A549 (cell line): ENCODE measurements at regions not wholly inside any gene's neighbourhood (a gene's known extent, or its start where the extent isn't known, plus 50 kb on each side); places are given as distances from the start of the nearest gene placed in this dataset.

Experiments used
- CHD2 ChIP-seq: fragments of 150-350 bp; IDR thresholded peaks from 2 replicates; pipeline ENCODE4 v1.6.1; 2014; ENCODE audit warnings: low read length; ENCODE audit not compliant: partially characterized antibody
- CTCF ChIP-seq: fragments of >200 bp; sonication (Bioruptor Twin); formaldehyde crosslinking; IDR thresholded peaks from 3 replicates; pipeline ENCODE4 v1.5.1; 2016
- E2F6 ChIP-seq: IDR thresholded peaks from 2 replicates; pipeline ENCODE4 v1.6.1; 2012; ENCODE audit warnings: low read depth, borderline replicate concordance
- EP300 ChIP-seq, 2 experiments: fragments of >200 bp; sonication (Bioruptor Twin); formaldehyde crosslinking; IDR thresholded peaks; 2 replicates in 1 of 2; 3 replicates in 1 of 2; pipeline ENCODE4 v1.6.1; 2016 to 2017
- HMGXB4 ChIP-seq: fragments of 250-450 bp; sonication (Bioruptor Pico); IDR thresholded peaks from 2 replicates; pipeline ENCODE4 v1.5.0; 2021; ENCODE audit warnings: mild to moderate bottlenecking, moderate library complexity, borderline replicate concordance
- HOXB5 ChIP-seq: fragments of 250-450 bp; sonication (Bioruptor Pico); IDR thresholded peaks from 2 replicates; pipeline ENCODE4 v1.5.0; 2020; ENCODE audit warnings: mild to moderate bottlenecking, moderate library complexity
- MAFK ChIP-seq: fragments of 450-650 bp; IDR thresholded peaks from 2 replicates; pipeline ENCODE4 v1.6.1; 2014; ENCODE audit not compliant: partially characterized antibody
- NPAS2 ChIP-seq: fragments of 250-450 bp; sonication (Bioruptor Pico); IDR thresholded peaks from 2 replicates; pipeline ENCODE4 v1.8.0; 2022; ENCODE audit warnings: mild to moderate bottlenecking, moderate library complexity, borderline replicate concordance
- POLR2A ChIP-seq: IDR thresholded peaks from 2 replicates; pipeline ENCODE4 v1.6.1; 2012; ENCODE audit warnings: mild to moderate bottlenecking, low read length
- REST ChIP-seq: fragments of 200-600 bp; sonication (generic); IDR thresholded peaks from 2 replicates; pipeline ENCODE4 v1.6.1; 2016; ENCODE audit warnings: antibody characterized with exemption, mild to moderate bottlenecking, moderate library complexity
- RFX5 ChIP-seq: fragments of 450-650 bp; IDR thresholded peaks from 2 replicates; pipeline ENCODE4 v1.7.1; 2014; ENCODE audit warnings: antibody characterized with exemption, mild to moderate bottlenecking, moderate library complexity
- SMC3 ChIP-seq: fragments of >200 bp; sonication (Bioruptor Twin); formaldehyde crosslinking; IDR thresholded peaks from 3 replicates; pipeline ENCODE4 v1.6.1; 2018; ENCODE audit warnings: inconsistent platforms
- USF2 ChIP-seq: fragments of 450-650 bp; IDR thresholded peaks from 2 replicates; pipeline ENCODE4 v1.6.1; 2014; ENCODE audit warnings: antibody characterized with exemption

GRCh38 chr4:116387937-116388474, 697.4 kb downstream of the TRAM1L1 start:
- TF ChIP-seq POLR2A (no peak), CTCF (no peak), MAFK (no peak), NPAS2 (CRISPR knock-in tag) (no peak), CHD2 (no peak), HMGXB4 (CRISPR knock-in tag) (no peak), HOXB5 (CRISPR knock-in tag) (no peak), E2F6 (no peak), SMC3 (no peak), USF2 (no peak), RFX5 (no peak), EP300 (IDR thresholded peaks at IDR 0.05) (no peak), REST (no peak)
